ENCODE measurements at regions not wholly inside any gene's neighbourhood (a gene's known extent, or its start where the extent isn't known, plus 50 kb on each side); places are given as distances from the start of the nearest gene placed in this dataset.

DNA sequence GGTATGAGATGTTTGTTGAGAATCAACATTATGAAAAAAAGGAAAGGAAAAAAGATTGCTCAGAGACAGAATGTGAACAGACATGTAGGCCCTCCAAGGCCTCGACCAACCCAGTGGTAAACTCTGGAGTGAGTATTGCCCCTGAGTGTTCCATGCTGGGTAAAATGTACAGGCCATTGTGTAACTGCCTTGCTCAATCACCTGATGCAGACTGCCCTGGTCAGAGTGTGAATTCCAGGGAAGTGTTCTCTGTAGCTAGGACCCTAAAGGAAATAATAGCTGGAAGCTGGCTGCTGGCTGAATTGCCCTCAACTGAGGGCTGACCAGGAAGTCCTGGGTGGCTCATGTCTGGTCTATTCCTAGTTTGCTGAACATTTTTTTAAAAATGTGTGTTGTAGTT, 1081.4 kb upstream of the LRFN5 start:
- TF ChIP-seq, protein P1, sequence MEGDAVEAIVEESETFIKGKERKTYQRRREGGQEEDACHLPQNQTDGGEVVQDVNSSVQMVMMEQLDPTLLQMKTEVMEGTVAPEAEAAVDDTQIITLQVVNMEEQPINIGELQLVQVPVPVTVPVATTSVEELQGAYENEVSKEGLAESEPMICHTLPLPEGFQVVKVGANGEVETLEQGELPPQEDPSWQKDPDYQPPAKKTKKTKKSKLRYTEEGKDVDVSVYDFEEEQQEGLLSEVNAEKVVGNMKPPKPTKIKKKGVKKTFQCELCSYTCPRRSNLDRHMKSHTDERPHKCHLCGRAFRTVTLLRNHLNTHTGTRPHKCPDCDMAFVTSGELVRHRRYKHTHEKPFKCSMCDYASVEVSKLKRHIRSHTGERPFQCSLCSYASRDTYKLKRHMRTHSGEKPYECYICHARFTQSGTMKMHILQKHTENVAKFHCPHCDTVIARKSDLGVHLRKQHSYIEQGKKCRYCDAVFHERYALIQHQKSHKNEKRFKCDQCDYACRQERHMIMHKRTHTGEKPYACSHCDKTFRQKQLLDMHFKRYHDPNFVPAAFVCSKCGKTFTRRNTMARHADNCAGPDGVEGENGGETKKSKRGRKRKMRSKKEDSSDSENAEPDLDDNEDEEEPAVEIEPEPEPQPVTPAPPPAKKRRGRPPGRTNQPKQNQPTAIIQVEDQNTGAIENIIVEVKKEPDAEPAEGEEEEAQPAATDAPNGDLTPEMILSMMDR (conservative IDR thresholded peaks at IDR 0.05 in 1 of 2, IDR thresholded peaks at IDR 0.05 in 1 of 2; ENCODE audit: low read depth in 1 of 2, low read length in 2 of 2) = no peak
- TF ChIP-seq EZH2 (IDR thresholded peaks at IDR 0.05; ENCODE audit: low read length, missing control alignments) = no peak

Data from fibroblast of lung (primary cell).